ENCODE measurements at regions not wholly inside any gene's neighbourhood (a gene's known extent, or its start where the extent isn't known, plus 50 kb on each side); places are given as distances from the start of the nearest gene placed in this dataset.

DNA sequence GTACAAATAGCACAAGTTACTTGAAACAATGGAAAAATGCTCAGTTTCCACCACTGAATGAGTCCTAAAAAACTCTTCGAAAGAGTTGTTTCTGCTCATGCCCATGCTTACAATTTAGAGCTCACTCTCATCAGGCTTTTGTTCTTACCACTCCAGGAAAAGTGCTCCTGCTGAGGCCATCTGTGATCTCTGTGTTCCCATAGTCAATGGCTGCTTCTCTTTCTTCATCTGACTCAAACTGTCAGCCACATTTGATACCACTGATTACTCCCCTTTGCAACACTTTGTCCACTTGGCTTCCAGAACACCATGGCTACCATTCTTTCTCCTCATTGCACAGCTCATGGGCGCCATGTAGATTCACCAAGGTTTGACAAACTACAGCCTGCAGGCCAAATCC is 80.0 kb upstream of the SLC34A2 start:
- H3K4me3 ChIP-seq (ENCODE audit: low read length in 3 of 3): no peak overlapping the region
- DNase-seq (no peak), FAIRE-seq (no peak)
- no peaks in the 10 kb centered on the region for H3K36me3 ChIP-seq (ENCODE audit: control insufficient read depth in 2 of 3, insufficient read depth in 3 of 3, low read length in 3 of 3)
- no peaks in the 10 kb centered on the region for H3K9me3 ChIP-seq (ENCODE audit: control insufficient read depth in 2 of 3, insufficient read depth in 1 of 3, low read length in 3 of 3)
- no peak overlapping the region for H3K27ac ChIP-seq (ENCODE audit: low read depth in 2 of 2, low read length in 2 of 2)
- H3K4me1 ChIP-seq (ENCODE audit: control insufficient read depth in 2 of 3, insufficient read depth in 2 of 3, low read depth in 1 of 3, low read length in 3 of 3): no peaks in the 10 kb centered on the region
- intact Hi-C loops (cut with DNase I): no loop called here
- H3K9ac ChIP-seq (ENCODE audit: low read length in 3 of 3): no peak overlapping the region
- no peaks in the 10 kb centered on the region for H3K27me3 ChIP-seq (ENCODE audit: control insufficient read depth, insufficient read depth, low read length)
- TF ChIP-seq, protein P1, sequence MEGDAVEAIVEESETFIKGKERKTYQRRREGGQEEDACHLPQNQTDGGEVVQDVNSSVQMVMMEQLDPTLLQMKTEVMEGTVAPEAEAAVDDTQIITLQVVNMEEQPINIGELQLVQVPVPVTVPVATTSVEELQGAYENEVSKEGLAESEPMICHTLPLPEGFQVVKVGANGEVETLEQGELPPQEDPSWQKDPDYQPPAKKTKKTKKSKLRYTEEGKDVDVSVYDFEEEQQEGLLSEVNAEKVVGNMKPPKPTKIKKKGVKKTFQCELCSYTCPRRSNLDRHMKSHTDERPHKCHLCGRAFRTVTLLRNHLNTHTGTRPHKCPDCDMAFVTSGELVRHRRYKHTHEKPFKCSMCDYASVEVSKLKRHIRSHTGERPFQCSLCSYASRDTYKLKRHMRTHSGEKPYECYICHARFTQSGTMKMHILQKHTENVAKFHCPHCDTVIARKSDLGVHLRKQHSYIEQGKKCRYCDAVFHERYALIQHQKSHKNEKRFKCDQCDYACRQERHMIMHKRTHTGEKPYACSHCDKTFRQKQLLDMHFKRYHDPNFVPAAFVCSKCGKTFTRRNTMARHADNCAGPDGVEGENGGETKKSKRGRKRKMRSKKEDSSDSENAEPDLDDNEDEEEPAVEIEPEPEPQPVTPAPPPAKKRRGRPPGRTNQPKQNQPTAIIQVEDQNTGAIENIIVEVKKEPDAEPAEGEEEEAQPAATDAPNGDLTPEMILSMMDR (IDR thresholded peaks at IDR 0.05; ENCODE audit: borderline replicate concordance, extremely low read depth, insufficient read depth): no peak

DNA sequence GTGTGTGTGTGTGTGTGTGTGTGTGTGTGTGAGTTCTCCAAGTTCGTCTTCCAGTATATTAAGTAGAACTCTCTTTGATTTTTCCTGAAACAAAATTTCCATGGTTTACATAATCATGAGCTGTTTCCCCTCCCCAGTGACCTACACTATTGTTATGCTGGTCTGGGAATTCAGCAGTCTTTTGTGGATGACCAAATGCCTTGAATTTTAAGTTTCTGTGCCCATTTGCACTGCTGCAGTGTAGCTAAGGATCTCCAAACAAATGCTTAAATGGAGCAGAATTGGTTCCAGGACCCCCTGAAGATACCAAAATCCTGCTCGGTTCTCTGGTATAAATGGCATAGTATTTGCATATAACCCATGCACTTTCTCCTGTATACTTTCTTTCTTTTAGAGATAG is 77.2 kb upstream of the SLC34A2 start:
- Histone ChIP-seq H3K27ac (ENCODE audit: low read depth in 2 of 2, low read length in 2 of 2) (no peak overlapping the region), H3K4me1 (ENCODE audit: control insufficient read depth in 2 of 3, insufficient read depth in 2 of 3, low read depth in 1 of 3, low read length in 3 of 3) (no peaks in the 10 kb centered on the region), H3K9me3 (ENCODE audit: control insufficient read depth in 2 of 3, insufficient read depth in 1 of 3, low read length in 3 of 3) (no peaks in the 10 kb centered on the region), H3K4me3 (ENCODE audit: low read length in 3 of 3) (no peak overlapping the region), H3K36me3 (ENCODE audit: control insufficient read depth in 2 of 3, insufficient read depth in 3 of 3, low read length in 3 of 3) (no peaks in the 10 kb centered on the region), H3K27me3 (ENCODE audit: control insufficient read depth, insufficient read depth, low read length) (no peaks in the 10 kb centered on the region), H3K9ac (ENCODE audit: low read length in 3 of 3) (no peak overlapping the region)
- TF ChIP-seq, protein P1 (IDR thresholded peaks at IDR 0.05; ENCODE audit: borderline replicate concordance, extremely low read depth, insufficient read depth): no peak
- DNase-seq: no peak
- intact Hi-C loops (cut with DNase I): no loop called here
- FAIRE-seq: no peak

DNA sequence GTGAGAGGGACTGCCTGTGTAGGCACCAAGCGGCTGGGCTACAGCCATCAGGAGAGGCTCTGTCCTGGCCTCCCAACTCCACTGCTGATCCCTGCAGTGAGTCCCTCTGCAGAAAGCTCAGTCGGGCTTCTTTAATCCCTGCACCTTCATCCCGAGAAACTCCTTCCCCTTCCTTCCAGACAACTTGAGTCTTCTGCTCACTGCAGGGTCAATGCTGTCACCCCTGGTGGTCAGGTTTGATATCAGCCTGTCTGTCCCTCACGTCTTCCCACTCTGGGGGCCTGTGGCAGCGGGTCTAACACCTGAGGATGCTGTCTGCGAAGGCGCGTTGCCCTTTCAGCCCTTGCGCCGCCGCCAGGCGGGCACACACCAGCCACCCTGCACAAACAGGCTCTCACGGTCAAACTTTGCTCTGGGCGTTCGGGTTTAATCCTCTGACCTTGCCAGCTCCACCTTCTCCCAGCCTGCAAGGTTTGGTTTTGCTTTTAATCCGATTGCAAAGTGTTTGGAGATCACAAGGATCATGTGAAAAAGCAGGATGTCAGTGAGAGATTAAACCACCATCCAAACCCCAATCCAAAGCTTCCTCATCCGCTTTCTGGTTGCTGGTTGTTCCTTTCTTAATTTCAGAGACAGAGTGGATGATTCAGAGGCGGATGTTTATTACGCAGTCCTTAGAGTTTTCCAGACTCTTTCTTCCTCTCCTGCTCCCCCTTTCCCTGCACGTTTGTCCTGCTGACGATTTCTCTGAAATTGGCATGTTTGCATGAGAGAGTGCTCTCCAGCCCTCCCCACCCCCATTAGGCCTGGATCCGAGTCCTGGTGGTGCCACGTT is 74.8 kb upstream of the SLC34A2 start:
- peak overlapping the region in 1 of 3 donors; percentile 34 for H3K9ac ChIP-seq (ENCODE audit: low read length in 3 of 3)
- no peaks in the 10 kb centered on the region for H3K9me3 ChIP-seq (ENCODE audit: control insufficient read depth in 2 of 3, insufficient read depth in 1 of 3, low read length in 3 of 3)
- H3K27me3 ChIP-seq (ENCODE audit: control insufficient read depth, insufficient read depth, low read length): no peaks in the 10 kb centered on the region
- TF ChIP-seq, protein P1 (IDR thresholded peaks at IDR 0.05; ENCODE audit: borderline replicate concordance, extremely low read depth, insufficient read depth): no peak
- intact Hi-C loops (cut with DNase I): no loop called here
- DNase-seq: no peak
- FAIRE-seq: no peak
- H3K27ac ChIP-seq (ENCODE audit: low read depth in 2 of 2, low read length in 2 of 2): no peak overlapping the region
- H3K36me3 ChIP-seq (ENCODE audit: control insufficient read depth in 2 of 3, insufficient read depth in 3 of 3, low read length in 3 of 3): no peaks in the 10 kb centered on the region
- no peak overlapping the region for H3K4me3 ChIP-seq (ENCODE audit: low read length in 3 of 3)
- H3K4me1 ChIP-seq (ENCODE audit: control insufficient read depth in 2 of 3, insufficient read depth in 2 of 3, low read depth in 1 of 3, low read length in 3 of 3): no peaks in the 10 kb centered on the region
